ENCODE measurements at regions not wholly inside any gene's neighbourhood (a gene's known extent, or its start where the extent isn't known, plus 50 kb on each side); places are given as distances from the start of the nearest gene placed in this dataset.
"Not testable (repeated sequence)": the region's sequence is repeated elsewhere in the genome, so short reads cannot be mapped to it uniquely, and the experiment has no call there.

DNA sequence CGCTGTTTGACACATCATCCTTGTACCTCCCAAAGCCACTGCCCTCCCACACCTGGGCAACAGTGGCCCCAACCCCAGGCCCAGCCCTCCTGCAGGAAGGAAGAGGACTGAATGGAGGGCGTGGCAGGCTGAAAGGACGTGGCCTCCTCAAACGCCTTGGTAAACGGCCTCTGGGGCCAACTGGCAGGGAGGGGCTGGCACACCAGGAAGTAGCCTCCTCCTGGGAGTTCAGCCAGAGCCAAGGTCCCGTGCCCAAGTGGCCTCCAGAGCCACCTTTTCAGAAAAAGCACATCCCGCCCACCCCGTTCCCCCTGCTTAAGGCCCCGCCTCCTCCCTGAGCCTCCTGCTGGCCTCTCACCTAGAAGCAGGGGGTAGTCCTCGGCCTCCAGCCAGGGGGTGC is 74.2 kb upstream of the DRD5 start:
- TF ChIP-seq TAF1 (IDR thresholded peaks at IDR 0.05; ENCODE audit: borderline replicate concordance, low read depth, low read length); POLR2AphosphoS5 (IDR thresholded peaks at IDR 0.05; ENCODE audit: low read depth, low read length); POLR2A (IDR thresholded peaks at IDR 0.05; ENCODE audit: low read depth, low read length): not testable (repeated sequence)

All from GM12892 (cell line).